ENCODE measurements at regions not wholly inside any gene's neighbourhood (a gene's known extent, or its start where the extent isn't known, plus 50 kb on each side); places are given as distances from the start of the nearest gene placed in this dataset.
"Not testable (repeated sequence)": the region's sequence is repeated elsewhere in the genome, so short reads cannot be mapped to it uniquely, and the experiment has no call there.

DNA sequence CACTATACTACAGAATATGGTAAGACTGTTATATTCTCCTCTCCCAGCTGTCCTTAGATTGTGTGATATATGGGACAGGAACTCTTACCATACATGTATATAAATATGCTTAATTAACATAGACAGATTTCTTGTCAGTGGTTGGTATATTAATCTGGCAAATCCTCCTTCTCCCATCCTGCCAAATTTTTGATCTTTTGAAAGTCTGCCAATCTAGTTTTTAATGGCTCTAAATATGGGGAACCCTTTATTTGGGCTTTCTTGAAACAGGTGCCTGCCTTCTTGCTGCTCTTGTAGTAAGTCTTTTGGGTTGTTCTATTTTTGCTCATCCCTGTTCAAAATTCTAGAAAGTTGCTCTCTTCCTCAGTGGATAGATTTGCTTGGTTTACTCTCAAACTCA is 63.5 kb downstream of the SPATA31D1 start:
- no peak for FAIRE-seq

DNA sequence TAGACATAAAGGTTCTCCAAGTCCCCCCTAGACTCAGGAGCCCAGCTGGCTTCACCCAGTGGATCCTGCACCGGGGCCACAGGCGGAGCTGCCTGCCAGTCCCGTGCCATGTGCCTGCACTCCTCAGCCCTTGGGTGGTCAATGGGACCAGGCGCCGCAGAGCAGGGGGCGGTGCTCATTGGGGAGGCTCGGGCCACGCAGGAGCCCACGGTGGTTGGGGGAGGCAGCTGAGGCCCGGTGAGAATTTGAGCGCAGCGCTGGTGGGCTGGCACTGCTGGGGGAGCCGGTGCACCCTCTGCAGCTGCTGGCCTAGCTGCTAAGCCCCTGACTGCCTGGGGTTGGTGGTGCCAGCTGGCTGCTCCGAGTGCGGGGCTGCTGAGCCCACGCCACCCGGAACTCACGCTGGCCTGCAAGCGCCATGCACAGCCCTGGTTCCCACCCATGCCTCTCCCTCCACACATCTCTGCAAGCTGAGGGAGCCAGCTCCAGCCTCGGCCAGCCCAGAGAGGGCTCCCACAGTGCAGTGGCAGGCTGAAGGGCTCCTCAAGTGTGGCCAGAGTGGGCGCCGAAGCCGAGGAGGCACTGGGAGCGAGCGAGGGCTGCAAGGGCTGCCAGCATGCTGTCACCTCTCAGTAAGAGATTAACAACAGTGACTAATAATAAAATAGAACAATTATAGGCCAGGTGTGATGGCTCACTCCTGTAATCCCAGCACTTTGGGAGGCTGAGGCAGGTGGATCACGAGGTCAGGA is 65.9 kb downstream of the SPATA31D1 start:
- no peak for FAIRE-seq

DNA sequence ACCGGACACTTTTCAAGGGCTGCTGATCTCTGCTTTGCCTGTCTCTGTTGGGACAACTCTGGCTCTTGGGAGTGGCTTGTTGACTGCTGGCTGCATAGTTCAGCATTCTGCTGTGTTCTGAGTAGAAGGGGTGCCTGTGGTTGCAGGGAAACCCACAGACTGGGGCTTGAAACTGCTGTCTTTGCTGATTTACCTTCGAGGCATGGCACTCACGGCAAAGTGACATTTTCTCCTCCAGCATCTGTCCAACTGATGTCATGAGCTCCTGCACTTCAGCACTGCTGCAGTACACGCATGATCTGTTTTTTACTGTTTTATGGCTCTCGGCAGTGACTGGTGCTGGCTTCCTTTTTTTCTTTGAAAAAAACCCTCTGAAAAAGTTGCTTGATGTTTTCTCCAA is 69.2 kb downstream of the SPATA31D1 start:
- FAIRE-seq, result no peak

DNA sequence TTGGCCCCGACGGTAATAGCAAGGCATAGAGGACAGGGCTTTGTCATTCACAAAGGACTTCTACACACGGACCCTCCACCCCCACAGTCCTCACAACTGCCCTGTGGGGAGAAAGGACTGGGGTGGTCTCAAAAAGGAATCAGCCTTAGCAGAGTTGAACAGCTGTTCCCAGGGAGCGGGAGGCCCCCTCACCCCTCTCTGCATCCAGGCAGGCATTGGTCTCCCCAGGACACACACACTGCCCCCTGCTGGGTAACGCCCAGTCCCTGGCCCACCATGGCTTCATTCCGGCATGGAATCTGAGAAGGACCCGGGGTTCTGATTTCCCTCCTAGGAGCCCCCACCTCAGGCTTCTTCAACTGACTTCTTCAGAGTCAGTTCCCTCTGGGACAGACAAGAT is 73.2 kb downstream of the SPATA31D1 start:
- FAIRE-seq, result not testable (repeated sequence)

DNA sequence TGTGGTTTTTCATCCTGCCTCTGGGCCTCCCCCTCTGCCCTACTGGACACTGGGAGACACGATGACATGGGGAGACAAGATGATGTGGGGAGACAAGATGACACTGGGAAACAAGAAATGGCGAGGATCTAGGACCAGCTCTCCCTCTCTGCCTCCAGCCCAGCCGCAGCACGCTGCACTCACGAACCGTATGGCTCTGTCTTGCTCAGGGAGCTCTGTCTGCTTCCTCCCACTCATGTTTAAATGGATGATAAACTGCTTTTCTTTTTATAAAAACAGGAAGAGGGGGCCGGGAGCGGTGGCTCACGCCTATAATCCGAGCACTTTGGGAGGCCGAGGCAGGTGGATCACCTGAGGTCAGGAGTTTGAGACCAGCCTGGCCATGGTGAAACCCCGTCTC is 73.7 kb downstream of the SPATA31D1 start:
- no peak for FAIRE-seq

DNA sequence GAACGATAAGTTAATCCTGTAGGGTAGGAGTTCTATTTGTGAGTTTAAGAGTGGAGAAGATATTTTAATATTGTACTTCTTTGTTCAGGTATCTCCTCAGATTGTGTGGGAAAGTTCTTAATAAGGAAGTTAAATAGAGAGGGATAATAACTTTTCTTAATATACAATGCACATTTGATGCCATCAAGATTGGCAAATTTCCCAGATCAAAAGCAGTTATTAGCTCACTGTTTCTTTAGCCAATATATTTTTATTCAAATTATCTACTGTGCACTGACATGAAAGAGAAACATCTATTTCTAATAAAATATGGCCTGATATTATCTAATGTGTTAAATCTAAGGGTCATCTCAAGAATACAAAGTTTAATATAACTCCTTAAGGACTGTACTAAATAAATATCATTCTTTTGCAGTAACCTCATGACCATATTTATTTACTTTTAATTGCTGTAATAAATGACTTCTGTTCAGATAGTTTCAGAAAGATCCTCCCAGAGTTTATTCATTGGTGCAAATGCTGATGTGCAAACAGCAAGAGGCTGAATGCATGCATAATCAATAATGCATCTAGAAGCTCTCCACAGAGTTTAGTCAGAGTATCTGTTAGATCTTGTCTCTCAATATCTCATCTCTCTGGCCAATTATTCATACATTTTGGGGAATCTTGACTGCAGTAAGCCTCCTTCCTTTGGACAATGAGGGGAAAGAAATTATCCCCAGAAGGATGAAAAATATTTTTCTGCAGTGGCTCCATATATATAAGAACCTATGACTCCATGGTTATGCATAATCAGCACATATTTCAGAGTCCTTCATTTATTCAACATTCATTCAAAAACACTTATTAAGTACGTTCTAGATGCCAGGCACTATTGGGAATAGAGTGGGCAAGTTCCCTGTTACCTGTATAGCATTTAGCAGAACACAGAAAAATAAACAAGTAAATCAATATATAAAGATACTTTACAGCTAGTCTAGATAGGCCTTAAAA is 85.3 kb downstream of the SPATA31D1 start:
- no peak for FAIRE-seq

DNA sequence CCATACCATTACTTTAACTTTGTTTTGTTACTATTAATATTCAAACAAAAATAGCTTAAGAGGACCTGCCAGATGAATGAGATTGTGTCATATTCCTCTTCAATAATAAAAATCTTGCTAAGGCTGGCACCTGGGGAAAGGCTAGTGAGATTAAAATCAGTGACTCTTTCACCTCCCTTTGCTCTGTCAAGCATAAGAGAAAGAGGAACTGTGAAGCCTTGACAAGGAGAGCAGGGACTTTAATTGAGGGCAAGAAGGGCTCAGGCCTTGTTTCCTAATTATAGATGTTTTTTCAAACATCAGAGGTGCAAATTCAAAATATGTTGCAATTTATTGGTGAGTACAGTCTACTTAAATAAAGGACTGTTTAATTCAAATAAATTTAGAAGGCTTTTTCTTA is 91.7 kb downstream of the SPATA31D1 start:
- FAIRE-seq, result no peak

DNA sequence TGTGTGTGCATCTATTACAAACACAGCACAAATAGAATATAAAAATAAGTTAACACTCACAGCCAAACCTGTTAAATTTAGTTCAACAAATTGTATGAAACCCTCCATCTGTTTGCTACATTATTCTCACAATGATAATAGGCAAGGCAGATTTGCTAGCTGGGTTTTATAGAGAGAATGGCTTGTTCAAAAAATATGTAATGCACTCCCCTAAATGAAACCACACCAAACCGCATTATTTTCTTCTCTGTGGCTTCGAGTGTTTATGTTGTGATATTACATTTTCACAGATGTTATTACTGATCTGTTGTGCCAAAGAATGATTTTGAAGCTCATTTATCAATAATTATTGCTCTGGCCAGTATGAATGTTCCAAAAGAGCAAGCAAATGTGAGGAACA is 92.9 kb downstream of the SPATA31D1 start:
- no peak for FAIRE-seq

DNA sequence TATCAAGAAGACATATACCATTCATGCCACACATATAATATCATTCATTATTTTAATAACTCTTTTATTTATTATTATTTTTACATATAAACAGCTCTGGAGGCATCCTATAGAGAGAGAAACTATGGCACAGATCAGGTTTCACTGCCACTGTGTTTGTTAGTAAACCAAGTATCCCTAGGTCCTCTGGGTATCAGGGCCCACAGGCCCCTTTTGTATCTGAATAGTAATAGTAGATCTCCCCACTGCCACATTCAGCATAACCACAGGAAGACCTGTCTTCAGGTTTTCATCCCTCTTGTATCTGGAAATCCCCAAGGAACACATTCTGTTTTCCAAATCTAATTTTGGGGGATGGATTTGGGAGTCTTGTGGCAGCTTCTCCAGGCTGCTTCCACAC is 94.0 kb downstream of the SPATA31D1 start:
- FAIRE-seq, result no peak

DNA sequence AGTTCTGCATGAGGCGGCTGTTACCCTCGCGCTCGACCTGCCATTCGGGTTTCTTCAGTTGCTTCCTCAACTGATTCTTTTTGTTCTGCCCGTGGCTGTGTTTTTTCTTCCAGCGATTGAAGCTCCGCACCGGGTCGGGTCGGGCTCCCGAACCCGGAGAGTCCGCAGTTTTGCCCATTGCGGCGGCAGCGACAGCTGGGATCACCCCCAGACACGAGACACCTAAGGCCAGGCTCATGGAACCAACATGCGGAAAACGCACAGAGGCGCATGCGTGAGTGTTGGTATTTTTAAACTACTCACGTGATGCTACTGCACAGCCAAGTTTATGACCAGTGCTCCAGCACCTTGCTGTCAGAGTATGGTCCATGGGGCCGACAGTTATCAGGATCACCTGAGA is 100.0 kb downstream of the SPATA31D1 start:
- FAIRE-seq, result no peak

DNA sequence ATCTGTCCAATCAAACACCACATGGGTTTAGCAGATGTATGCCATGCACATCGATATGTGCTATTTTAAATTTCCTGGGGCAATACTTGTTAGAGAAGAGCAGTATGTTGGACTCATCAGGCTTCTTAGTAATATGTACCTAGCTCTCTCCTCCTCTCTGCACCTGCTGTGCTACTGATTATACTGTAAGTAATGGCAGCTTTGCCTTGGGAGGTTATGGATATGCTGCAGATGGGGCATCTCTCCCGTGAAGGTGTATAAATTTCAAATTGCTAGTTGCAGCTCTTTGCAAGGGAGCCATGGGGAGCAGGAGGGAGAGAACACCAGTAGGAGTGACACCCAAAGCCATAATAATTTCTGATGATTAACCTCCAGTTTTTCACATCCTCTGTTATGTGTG is 101.5 kb downstream of the SPATA31D1 start:
- FAIRE-seq, result no peak

DNA sequence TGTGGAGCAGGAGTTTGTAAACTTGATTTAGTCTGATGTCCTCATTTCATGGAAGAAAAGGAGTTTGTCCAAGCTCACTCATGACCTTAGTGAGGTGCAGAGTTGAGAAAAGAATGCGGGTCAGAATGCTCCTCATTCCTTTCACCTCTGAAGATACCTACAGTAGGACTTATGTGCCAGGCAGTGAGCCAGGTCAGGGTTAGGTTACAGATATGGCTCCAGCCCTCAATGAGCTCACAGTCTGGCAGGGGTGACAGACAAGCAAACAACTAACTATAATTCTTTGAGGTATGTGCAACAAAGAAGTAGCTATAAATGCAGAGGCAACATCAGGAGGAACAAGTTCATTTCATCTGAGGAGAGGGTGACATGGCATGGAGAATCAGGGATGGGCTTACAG is 102.5 kb downstream of the SPATA31D1 start:
- no peak for FAIRE-seq

DNA sequence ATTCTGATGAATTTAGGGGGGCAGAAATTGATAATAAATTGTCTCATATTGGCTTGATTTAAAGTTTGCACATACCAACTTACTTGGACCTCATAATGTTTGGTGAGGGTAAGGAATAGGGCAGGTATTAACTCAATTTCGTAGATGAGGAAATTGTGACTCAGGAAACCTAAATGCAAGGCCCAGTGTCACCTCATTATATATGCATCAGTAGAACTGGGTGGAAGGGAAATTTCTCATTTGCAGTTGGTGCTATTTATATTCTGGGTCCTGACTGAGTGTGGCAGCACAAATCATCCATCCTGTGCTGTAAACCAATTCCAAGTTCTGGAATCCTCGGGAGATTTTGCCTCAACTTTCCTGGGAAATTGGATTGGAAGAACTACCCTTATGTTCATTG is 103.0 kb downstream of the SPATA31D1 start:
- no peak for FAIRE-seq

DNA sequence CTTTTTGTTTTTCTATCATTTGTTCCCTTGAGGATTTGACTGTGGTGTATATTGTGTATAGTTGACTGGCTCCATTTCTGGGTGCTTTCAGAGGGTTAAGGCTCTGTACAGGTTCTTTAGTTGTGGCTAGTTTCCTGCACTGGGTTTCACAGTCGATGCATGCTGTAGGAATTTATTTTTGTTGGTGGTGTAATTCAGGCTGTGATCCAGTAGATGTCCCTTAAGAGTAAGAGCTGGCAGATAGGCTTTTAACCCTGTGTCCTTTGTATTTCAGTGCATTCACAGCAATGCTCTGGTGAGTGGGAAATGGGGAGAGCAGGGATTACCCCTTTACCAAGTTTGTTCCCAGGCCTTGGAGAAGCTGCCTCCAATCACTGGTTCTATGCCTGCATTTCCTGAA is 112.9 kb downstream of the SPATA31D1 start:
- FAIRE-seq, result no peak

DNA sequence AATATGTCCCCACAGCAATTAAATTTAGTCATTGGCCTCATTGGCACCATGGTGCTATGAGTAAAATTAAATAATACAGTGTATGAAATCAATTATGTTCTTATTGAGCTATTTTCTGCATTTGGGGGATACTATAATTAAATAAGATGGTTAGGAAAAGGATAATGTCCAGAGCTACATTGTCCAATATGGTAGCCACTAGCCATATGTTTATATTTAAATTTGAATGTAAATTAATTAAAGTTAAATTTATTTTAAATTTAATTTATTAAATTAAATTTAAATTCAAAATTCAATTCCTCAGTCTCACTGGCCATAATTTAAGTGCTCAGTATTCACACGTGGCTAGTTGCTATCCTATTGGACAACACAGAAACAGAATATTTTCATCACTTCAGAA is 115.7 kb downstream of the SPATA31D1 start:
- FAIRE-seq, result no peak

DNA sequence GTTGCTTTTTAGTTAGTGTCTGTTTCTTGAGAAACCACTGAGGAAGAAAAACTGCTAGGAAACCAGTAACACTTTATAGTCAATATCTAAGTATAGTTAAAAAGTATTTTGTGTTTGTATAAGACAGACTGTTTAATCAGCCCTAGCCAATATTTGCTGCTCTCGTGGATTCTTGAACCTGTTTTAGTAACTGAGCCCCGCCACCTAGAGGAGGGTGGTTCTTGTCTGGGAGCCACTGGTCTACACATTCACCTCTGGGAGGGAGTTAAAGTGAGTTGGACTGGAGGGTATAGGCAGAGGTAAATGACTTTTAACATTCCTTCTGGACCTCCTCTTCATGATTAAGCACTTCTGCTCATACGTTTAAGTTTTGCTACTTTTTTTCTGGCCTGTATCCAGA is 117.2 kb downstream of the SPATA31D1 start:
- no peak for FAIRE-seq

DNA sequence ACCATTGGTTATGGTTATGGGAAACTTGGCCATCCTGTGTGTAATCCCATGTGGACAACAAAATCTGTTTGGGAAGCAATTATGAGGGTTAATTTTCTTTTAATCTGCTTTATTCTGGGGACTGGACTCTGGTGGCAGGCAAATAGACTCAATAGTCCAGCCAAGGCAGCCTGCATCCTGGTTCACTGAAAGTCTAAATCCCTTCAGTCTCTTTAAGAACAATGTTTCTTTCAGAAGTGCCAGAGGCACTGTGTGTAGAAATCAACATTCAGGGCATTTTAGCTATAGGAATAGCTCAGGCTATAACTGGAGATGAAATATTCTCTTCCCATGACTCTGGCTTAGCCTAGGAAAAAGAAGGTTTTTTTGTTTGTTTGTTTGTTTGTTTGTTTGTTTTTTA is 118.0 kb downstream of the SPATA31D1 start:
- no peak for FAIRE-seq

DNA sequence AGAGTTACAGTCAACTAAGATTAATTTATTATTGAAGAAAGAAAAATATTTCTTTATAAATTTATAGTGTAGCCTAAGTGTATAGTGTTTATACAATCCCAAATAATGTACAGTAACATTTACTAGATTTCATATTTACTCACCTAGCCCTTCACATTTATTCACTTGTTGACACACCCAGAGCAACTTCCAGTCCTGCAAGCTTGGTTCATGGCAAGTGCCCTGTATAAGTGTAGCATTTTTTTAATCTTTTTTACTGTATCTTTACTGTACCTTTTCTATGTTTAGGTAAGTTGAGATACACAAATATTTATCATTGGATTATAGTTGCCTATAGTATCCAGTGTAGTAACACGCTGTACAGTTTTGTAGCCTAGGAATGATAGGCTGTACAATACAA is 119.9 kb downstream of the SPATA31D1 start:
- FAIRE-seq, result no peak

DNA sequence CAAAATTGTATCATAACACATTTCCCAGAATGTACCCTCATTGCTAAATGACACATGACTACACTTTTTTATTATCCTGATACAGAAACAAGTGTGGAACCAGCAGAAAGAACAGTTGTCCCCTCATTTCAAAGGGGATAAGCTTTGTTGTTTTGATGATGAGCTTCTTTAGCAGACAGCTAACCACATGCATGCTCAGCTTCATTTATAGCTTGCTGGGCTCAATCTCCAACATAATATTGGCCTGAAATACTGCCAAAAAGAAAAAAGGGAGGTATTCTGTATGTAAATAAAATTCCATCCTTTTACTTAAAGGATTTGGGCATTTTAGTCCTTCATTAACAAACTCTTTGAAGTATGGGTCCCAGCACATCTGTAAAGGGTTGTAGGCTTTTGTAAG is 120.4 kb downstream of the SPATA31D1 start:
- FAIRE-seq, result no peak

DNA sequence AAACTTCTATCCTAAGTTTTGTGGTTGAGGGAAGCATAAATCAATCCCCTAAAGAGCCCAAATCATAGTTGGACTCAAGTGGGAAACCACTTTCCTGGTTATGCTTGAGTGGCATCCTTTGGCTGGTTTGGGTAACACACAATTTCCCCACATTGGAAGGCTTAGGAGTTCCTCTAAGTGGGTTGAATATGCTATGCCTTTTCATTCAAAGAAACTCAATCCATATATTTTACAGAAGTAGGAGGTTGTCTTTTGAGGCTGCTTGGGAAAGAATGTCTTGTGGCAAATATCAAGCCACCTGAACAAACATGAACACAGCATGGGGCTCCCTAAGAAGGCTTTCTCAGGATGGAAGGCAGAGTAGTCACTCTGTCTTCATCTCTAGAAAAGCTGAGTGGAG is 121.1 kb downstream of the SPATA31D1 start:
- no peak for FAIRE-seq

DNA sequence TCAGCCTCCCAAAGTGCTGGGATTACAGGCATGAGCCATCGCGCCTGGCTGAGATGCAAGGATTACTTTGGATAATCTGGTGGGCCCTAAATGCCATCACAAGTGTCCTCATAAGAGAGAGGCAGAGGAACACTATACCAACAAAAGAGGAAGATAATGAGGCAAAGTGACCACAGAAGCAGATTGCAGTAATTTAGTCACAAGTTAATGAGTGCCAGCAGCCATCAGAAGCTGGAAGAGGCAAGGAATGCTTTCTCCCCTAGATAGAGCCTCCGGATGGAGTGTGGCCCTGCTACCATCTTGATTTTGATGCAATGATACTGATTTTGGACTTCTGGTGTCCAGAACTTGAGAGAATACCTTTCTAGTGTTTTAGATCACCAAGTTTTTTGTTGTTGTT is 122.3 kb downstream of the SPATA31D1 start:
- no peak for FAIRE-seq

DNA sequence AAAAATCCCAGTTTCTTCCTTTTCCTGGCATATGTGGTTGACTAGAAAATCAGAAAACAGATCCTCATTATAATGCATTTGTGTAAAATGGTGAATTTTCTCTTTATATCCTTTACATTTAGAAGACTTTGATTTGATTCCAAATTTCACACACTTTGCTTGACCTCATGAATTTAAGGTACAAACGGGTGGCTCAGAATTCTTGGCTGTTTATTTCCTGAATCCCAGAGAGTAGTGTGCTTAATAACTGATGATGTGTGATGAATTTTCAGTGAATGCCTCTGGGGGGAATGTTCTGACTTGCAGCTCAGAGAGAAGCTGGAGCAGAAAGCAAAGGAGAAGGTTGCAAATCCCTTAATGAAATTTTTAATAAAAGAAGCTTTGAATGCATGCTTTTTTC is 126.8 kb downstream of the SPATA31D1 start:
- FAIRE-seq, result no peak

DNA sequence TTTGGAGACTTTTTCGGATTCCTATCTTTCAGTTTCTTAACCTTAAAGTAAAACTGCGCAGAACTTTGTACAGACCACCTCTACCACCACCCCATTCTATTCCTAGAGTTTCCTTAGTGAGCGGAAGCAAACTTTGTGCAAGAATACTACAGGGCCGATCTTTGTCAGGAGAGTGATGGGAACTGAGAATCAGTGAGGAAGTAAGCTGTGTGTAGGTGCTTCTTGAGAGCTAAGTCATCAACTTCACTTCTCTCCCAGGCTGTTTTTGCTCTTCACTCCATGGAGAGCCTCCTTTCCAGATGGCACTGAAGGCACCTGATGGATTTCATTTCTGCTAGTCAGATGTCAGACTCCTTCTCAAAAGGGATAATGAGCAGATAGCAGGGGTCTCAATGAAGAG is 127.3 kb downstream of the SPATA31D1 start:
- no peak for FAIRE-seq

DNA sequence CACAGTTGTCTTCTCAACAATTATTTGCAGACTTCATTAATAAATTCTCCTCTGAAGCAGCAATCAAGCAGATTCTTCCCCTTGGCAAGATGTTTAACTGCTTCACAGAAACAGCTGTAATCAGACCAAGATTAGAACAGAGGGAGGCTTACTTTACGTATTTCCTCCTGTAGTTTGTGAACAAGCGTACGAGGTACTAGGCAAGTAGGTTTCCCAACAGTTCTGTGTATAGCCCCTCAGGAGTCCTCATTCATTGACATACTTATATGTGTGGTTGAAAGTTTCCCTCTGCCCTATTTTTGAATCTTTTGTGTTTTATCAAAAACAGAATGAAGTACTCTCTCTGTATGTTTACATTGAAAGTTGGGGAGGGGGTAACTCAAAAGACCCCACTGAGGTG is 128.0 kb downstream of the SPATA31D1 start:
- FAIRE-seq, result no peak

Measured in G401.6 (cell line).